ENCODE measurements at regions not wholly inside any gene's neighbourhood (a gene's known extent, or its start where the extent isn't known, plus 50 kb on each side); places are given as distances from the start of the nearest gene placed in this dataset.

DNA sequence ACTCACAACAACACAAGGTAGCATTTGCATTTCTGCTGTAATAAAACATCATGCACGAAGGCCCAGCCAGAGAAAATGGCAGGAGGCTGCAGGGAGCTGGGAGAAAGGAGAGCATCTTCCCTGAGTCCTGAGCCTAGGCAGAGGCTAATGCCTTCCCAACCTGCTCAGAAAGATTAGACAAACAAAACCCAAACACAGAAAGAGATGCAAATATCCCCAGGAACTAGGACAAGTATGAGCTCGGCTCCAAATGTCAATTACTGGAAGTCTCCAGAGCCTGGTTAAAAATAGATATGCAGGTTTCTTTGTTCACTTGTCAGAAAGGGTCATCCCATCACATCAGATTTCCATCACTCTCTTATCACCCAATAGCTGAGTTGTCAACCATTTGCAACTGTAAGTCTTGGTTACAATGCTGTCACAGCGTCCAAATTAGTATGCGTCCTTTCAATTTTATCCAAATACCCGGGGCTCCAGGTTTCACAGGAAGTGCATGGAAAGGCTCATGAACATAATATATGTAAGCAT lies 316.5 kb upstream of the CELF2 start:
- H3K27ac ChIP-seq (ENCODE audit: insufficient read depth, low read depth, low read length): no peak overlapping the region
- H3K36me3 ChIP-seq (ENCODE audit: control insufficient read depth in 2 of 2, extremely low read depth in 1 of 2, insufficient read depth in 2 of 2, low read length in 2 of 2): no peaks in the 10 kb centered on the region
- H3K9me3 ChIP-seq (replicated peaks; ENCODE audit: control insufficient read depth, insufficient read depth, low read length): no peaks in the 10 kb centered on the region
- ChIA-PET CTCF (interaction anchor here (1.2 kb wide), 1 partner anchor 8 kb away, joined by 3 read pairs; no protein-coding TSS in a partner anchor), POLR2A (interaction anchor here (0.6 kb wide), 1 partner anchor 14 kb away, joined by 4 read pairs; no protein-coding TSS in a partner anchor)
- H4K20me1 ChIP-seq (replicated peaks; ENCODE audit: control insufficient read depth, extremely low read depth, insufficient read depth, low read length): no peaks in the 10 kb centered on the region
- H3K27me3 ChIP-seq (ENCODE audit: control insufficient read depth in 2 of 2, insufficient read depth in 2 of 2, low read length in 2 of 2): no peaks in the 10 kb centered on the region
- H3K9me1 ChIP-seq (replicated peaks; ENCODE audit: control insufficient read depth, extremely low read depth, insufficient read depth, low read length): no peaks in the 10 kb centered on the region
- H3K4me1 ChIP-seq (ENCODE audit: control insufficient read depth, extremely low read depth, insufficient read depth, low read length): no peaks in the 10 kb centered on the region
- TF ChIP-seq POLR2A (IDR thresholded peaks at IDR 0.05; ENCODE audit: low read depth, low read length) (no peak), MYC (IDR thresholded peaks at IDR 0.05; ENCODE audit: low read depth, low read length) (no peak), MAX (IDR thresholded peaks at IDR 0.05; ENCODE audit: insufficient read depth, insufficient read length) (no peak), EZH2 (IDR thresholded peaks at IDR 0.05; ENCODE audit: borderline replicate concordance, low read depth, low read length, severe bottlenecking) (no peak), GATA2 (IDR thresholded peaks at IDR 0.05; ENCODE audit: insufficient read depth, insufficient read length, low read depth, low read length) (no peak), JUN (IDR thresholded peaks at IDR 0.05; ENCODE audit: borderline replicate concordance, insufficient read depth, insufficient read length, low read depth) (no peak), FOS (IDR thresholded peaks at IDR 0.05; ENCODE audit: borderline replicate concordance, insufficient read depth, low read length) (no peak), POLR2AphosphoS5 (IDR thresholded peaks at IDR 0.05; ENCODE audit: insufficient read depth, low read depth, low read length) (no peak)
- TF ChIP-seq, protein P1, sequence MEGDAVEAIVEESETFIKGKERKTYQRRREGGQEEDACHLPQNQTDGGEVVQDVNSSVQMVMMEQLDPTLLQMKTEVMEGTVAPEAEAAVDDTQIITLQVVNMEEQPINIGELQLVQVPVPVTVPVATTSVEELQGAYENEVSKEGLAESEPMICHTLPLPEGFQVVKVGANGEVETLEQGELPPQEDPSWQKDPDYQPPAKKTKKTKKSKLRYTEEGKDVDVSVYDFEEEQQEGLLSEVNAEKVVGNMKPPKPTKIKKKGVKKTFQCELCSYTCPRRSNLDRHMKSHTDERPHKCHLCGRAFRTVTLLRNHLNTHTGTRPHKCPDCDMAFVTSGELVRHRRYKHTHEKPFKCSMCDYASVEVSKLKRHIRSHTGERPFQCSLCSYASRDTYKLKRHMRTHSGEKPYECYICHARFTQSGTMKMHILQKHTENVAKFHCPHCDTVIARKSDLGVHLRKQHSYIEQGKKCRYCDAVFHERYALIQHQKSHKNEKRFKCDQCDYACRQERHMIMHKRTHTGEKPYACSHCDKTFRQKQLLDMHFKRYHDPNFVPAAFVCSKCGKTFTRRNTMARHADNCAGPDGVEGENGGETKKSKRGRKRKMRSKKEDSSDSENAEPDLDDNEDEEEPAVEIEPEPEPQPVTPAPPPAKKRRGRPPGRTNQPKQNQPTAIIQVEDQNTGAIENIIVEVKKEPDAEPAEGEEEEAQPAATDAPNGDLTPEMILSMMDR (IDR thresholded peaks at IDR 0.05; ENCODE audit: extremely low read depth in 1 of 2, insufficient read depth in 1 of 2, low read depth in 1 of 2, low read length in 2 of 2): no peak
- no peak overlapping the region for H3K4me2 ChIP-seq (ENCODE audit: insufficient read depth, low read length)
- intact Hi-C loops (cut with micrococcal nuclease) (no loop called here), dilution Hi-C loops (cut with MboI; ENCODE audit: extremely low pct_ligation_motif_present, low sequenced_read_pairs) (no loop called here)
- no peak for DNase-seq (ENCODE audit: low read depth, low spot score)
- H3K9ac ChIP-seq (replicated peaks; ENCODE audit: extremely low read depth, insufficient read depth, low read length): no peak overlapping the region
- FAIRE-seq: no peak
- BruUV-seq (replicated peaks): no TSS peak
- no peaks in the 10 kb centered on the region for H3K79me2 ChIP-seq (ENCODE audit: control insufficient read depth, insufficient read depth, low read length)
- no peak overlapping the region for H2AFZ ChIP-seq (ENCODE audit: low read depth, low read length)
- no peak overlapping the region for H3K4me3 ChIP-seq (replicated peaks in 1 of 3; ENCODE audit: insufficient read depth in 1 of 3, low read depth in 1 of 3, low read length in 3 of 3)

Data from endothelial cell of umbilical vein (primary cell).